ENCODE measurements at regions not wholly inside any gene's neighbourhood (a gene's known extent, or its start where the extent isn't known, plus 50 kb on each side); places are given as distances from the start of the nearest gene placed in this dataset.

DNA sequence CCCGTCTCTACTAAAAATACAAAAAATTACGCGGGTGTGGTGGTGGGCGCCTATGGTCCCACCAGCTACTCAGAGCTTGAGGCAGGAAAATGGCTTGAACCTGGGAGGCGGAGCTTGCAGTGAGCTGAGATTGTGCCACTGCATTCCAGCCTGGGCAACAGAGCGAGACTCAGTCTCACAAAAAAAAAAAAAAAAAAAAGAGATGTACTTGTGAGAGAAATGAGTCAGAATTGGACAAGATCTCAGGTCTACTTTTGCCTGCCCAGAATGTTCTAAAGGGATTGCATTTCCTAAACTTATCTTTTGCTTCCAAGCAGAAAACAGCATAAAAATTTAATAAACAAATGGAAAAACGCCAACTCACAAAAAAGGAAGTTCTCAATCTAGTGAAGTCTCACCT, 167.5 kb downstream of the NR2F2 start:
- Histone ChIP-seq H3K27ac (ENCODE audit: extremely low read depth, low read depth, low read length) (no peak overlapping the region), H3K4me3 (ENCODE audit: low read depth, low read length) (no peak overlapping the region), H3K9me3 (ENCODE audit: control insufficient read depth, insufficient read depth, low read depth, low read length) (no peaks in the 10 kb centered on the region), H3K36me3 (ENCODE audit: control insufficient read depth in 2 of 2, insufficient read depth in 1 of 2, low read length in 2 of 2) (no peaks in the 10 kb centered on the region), H3K4me1 (ENCODE audit: control insufficient read depth, insufficient read depth, low read length) (no peaks in the 10 kb centered on the region)
- CTCF ChIA-PET: no interaction called here
- no peak for TF ChIP-seq ZNF146 (tag by site-specific recombination; IDR thresholded peaks at IDR 0.05)
- no peak for TF ChIP-seq ZNF404 (tag by site-specific recombination; IDR thresholded peaks at IDR 0.05)
- TF ChIP-seq ZNF610 (tag by site-specific recombination; IDR thresholded peaks at IDR 0.05; ENCODE audit: borderline replicate concordance): no peak
- no peak for TF ChIP-seq HIC1 (tag by site-specific recombination; IDR thresholded peaks at IDR 0.05)
- no peak for TF ChIP-seq ZNF16 (tag by site-specific recombination; IDR thresholded peaks at IDR 0.05; ENCODE audit: low read depth)
- TF ChIP-seq ZSCAN30 (tag by site-specific recombination; IDR thresholded peaks at IDR 0.05): no peak
- POLR2A ChIA-PET: no interaction called here

DNA sequence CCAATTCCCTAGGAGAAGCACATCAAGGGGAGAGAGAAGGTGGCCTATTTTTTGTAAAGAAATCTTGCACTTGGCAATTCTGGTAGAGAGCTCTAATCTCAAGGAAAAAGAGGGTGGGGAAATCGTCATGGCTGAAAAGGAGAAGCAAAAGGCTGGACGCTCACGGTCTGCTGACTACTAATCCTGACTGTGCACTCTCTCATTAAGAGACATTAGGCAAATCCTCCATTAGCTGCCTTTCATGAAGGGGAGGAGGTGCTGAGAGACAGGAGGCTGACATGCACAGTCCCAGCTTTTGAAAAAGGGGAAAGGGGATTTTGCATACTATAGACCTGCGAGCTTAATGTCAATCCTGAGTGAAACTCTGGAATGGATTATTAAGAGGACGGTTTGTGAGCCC, 170.0 kb downstream of the NR2F2 start:
- ChIA-PET POLR2A (no interaction called here), CTCF (no interaction called here)
- H3K4me3 ChIP-seq (ENCODE audit: low read depth, low read length): no peak overlapping the region
- H3K4me1 ChIP-seq (ENCODE audit: control insufficient read depth, insufficient read depth, low read length): no peaks in the 10 kb centered on the region
- H3K27ac ChIP-seq (ENCODE audit: extremely low read depth, low read depth, low read length): no peak overlapping the region
- H3K9me3 ChIP-seq (ENCODE audit: control insufficient read depth, insufficient read depth, low read depth, low read length): no peaks in the 10 kb centered on the region
- H3K36me3 ChIP-seq (ENCODE audit: control insufficient read depth in 2 of 2, insufficient read depth in 1 of 2, low read length in 2 of 2): no peaks in the 10 kb centered on the region
- TF ChIP-seq ZNF623 (tag by site-specific recombination; IDR thresholded peaks at IDR 0.05): no peak
- TF ChIP-seq ZBTB49 (tag by site-specific recombination; IDR thresholded peaks at IDR 0.05; ENCODE audit: low read depth): no peak
- no peak for TF ChIP-seq ZNF121 (tag by site-specific recombination; IDR thresholded peaks at IDR 0.05)
- no peak for TF ChIP-seq ZNF37A (tag by site-specific recombination; IDR thresholded peaks at IDR 0.05)
- TF ChIP-seq MZF1 (tag by site-specific recombination; IDR thresholded peaks at IDR 0.05; ENCODE audit: borderline replicate concordance): no peak
- TF ChIP-seq ZXDB (tag by site-specific recombination; IDR thresholded peaks at IDR 0.05): no peak
- TF ChIP-seq ZNF416 (tag by site-specific recombination; IDR thresholded peaks at IDR 0.05): no peak
- no peak for TF ChIP-seq ZNF214 (tag by site-specific recombination; IDR thresholded peaks at IDR 0.05; ENCODE audit: borderline replicate concordance)
- no peak for TF ChIP-seq ZNF202 (tag by site-specific recombination; IDR thresholded peaks at IDR 0.05; ENCODE audit: borderline replicate concordance)
- no peak for TF ChIP-seq ZNF112 (tag by site-specific recombination; IDR thresholded peaks at IDR 0.05)
- TF ChIP-seq SP2 (tag by site-specific recombination; IDR thresholded peaks at IDR 0.05): no peak
- no peak for TF ChIP-seq GLIS2 (tag by site-specific recombination; IDR thresholded peaks at IDR 0.05)
- TF ChIP-seq ZNF239 (tag by site-specific recombination; IDR thresholded peaks at IDR 0.05): no peak
- TF ChIP-seq ZNF621 (tag by site-specific recombination; IDR thresholded peaks at IDR 0.05): no peak

DNA sequence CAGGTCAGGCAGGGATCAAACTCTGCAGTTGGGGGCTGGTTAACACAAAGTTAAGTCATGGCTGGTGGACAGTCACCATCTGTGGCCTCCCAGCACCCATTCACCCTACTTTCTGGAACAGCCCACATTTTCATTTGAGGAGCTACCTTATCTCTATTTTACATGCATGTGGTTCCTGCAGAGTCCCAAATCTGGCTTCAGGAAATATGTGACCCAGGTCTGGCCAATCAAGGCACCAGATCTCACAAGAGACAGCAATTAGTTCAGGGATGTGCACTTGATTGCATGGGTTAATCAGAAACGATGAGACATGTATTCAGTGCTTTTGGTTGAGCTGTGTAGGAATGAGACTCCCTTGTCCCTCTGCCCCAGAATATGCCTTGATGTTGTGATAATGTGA, 170.9 kb downstream of the NR2F2 start:
- ChIA-PET CTCF (no interaction called here), POLR2A (no interaction called here)
- Histone ChIP-seq H3K27ac (ENCODE audit: extremely low read depth, low read depth, low read length) (no peak overlapping the region), H3K9me3 (ENCODE audit: control insufficient read depth, insufficient read depth, low read depth, low read length) (no peaks in the 10 kb centered on the region), H3K36me3 (ENCODE audit: control insufficient read depth in 2 of 2, insufficient read depth in 1 of 2, low read length in 2 of 2) (no peaks in the 10 kb centered on the region), H3K4me3 (ENCODE audit: low read depth, low read length) (no peak overlapping the region), H3K4me1 (ENCODE audit: control insufficient read depth, insufficient read depth, low read length) (no peaks in the 10 kb centered on the region)
- no peak for TF ChIP-seq ZBTB8A (tag by site-specific recombination; IDR thresholded peaks at IDR 0.05)
- TF ChIP-seq ZNF513 (tag by site-specific recombination; IDR thresholded peaks at IDR 0.05): no peak
- TF ChIP-seq, protein P1, sequence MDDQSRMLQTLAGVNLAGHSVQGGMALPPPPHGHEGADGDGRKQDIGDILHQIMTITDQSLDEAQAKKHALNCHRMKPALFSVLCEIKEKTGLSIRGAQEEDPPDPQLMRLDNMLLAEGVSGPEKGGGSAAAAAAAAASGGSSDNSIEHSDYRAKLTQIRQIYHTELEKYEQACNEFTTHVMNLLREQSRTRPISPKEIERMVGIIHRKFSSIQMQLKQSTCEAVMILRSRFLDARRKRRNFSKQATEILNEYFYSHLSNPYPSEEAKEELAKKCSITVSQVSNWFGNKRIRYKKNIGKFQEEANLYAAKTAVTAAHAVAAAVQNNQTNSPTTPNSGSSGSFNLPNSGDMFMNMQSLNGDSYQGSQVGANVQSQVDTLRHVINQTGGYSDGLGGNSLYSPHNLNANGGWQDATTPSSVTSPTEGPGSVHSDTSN (CRISPR knock-in tag; IDR thresholded peaks at IDR 0.05): no peak
- no peak for TF ChIP-seq ZNF560 (tag by site-specific recombination; IDR thresholded peaks at IDR 0.05; ENCODE audit: borderline replicate concordance)
- no peak for TF ChIP-seq ZSCAN4 (tag by site-specific recombination; IDR thresholded peaks at IDR 0.05)
- no peak for TF ChIP-seq MYNN (tag by site-specific recombination; IDR thresholded peaks at IDR 0.05; ENCODE audit: borderline replicate concordance)
- no peak for TF ChIP-seq ZNF660 (tag by site-specific recombination; IDR thresholded peaks at IDR 0.05)

Data from HEK293 (cell line).